SH-SY5Y (cell line): ENCODE measurements at regions not wholly inside any gene's neighbourhood (a gene's known extent, or its start where the extent isn't known, plus 50 kb on each side); places are given as distances from the start of the nearest gene placed in this dataset.

Experiments
- GATA2 ChIP-seq: IDR thresholded peaks from 2 replicates; pipeline ENCODE4 v1.6.1; 2011; ENCODE audit warnings: mild to moderate bottlenecking, low read depth, low read length
- GATA3 ChIP-seq: IDR thresholded peaks from 2 replicates; pipeline ENCODE4 v1.6.1; 2011; ENCODE audit warnings: low read depth, mild to moderate bottlenecking, low read length, moderate library complexity

GRCh38 chr21:18722193-18722592 is 318.6 kb upstream of the TMPRSS15 start:
- TF ChIP-seq GATA2 (no peak), GATA3 (no peak)
